Upper lobe of right lung (tissue), 1 donor: ENCODE measurements at regions not wholly inside any gene's neighbourhood (a gene's known extent, or its start where the extent isn't known, plus 50 kb on each side); places are given as distances from the start of the nearest gene placed in this dataset.

Experiments used
- ATAC-seq: fragments of 200-7000 bp; cut with Tn5 transposase; one replicate; pipeline ENCODE4 v1.9.1; 2020; ENCODE audit warnings: mild to moderate bottlenecking, moderate library complexity
- DNase-seq: peaks from one replicate; pipeline ENCODE4 v3.0.0-alpha.2; 2020
- H3K27ac ChIP-seq: fragments of 200-600 bp; one replicate; pipeline ENCODE4 v1.8.0; 2022
- H3K27me3 ChIP-seq: fragments of 200-600 bp; one replicate; pipeline ENCODE4 v1.8.0; 2022; ENCODE audit warnings: mild to moderate bottlenecking
- H3K36me3 ChIP-seq: fragments of 200-600 bp; one replicate; pipeline ENCODE4 v1.8.0; 2022
- H3K4me1 ChIP-seq: fragments of 200-600 bp; one replicate; pipeline ENCODE4 v1.8.0; 2022
- H3K4me3 ChIP-seq: fragments of 200-600 bp; one replicate; pipeline ENCODE4 v1.8.0; 2022; ENCODE audit warnings: mild to moderate bottlenecking
- H3K9me3 ChIP-seq: fragments of 200-600 bp; one replicate; pipeline ENCODE4 v1.8.0; 2022
- CTCF ChIP-seq: fragments of 200-600 bp; IDR thresholded peaks from one replicate; pipeline ENCODE4 v1.8.0; 2022; ENCODE audit warnings: antibody characterized with exemption
- intact Hi-C: fragments of 100-400 bp; cut with DNase I; formaldehyde crosslinking; loops from one replicate; pipeline ENCODE4 v1.11.0; 2022
- donor health status: DM: no; HTN: yes; CAD: no; lungs with severe emphysema.

- intact Hi-C loops, result no loop called here
- H3K4me1 ChIP-seq, result peaks cover 7% of the 10 kb centered on the region
- H3K27ac ChIP-seq, result no peak overlapping the region
- no peaks in the 10 kb centered on the region for H3K36me3 ChIP-seq
- no peaks in the 10 kb centered on the region for H3K27me3 ChIP-seq
- TF ChIP-seq CTCF, result no peak
- ATAC-seq (no peak), DNase-seq (no peak)
- no peaks in the 10 kb centered on the region for H3K9me3 ChIP-seq
- no peak overlapping the region for H3K4me3 ChIP-seq
Measured at GRCh38 chr10:33617381-33618080, 283.1 kb upstream of the NRP1 start.

- DNase-seq (no peak), ATAC-seq (no peak)
- Histone ChIP-seq H3K4me3 (no peak overlapping the region), H3K27ac (no peak overlapping the region), H3K4me1 (peaks cover 7% of the 10 kb centered on the region), H3K36me3 (no peaks in the 10 kb centered on the region), H3K27me3 (no peaks in the 10 kb centered on the region), H3K9me3 (no peaks in the 10 kb centered on the region)
- no peak for TF ChIP-seq CTCF
- intact Hi-C loops, result no loop called here
Measured at GRCh38 chr10:33616956-33617355, 282.5 kb upstream of the NRP1 start.

GRCh38 chr10:33612551-33612950 lies 278.1 kb upstream of the NRP1 start:
- H3K36me3 ChIP-seq, result no peaks in the 10 kb centered on the region
- DNase-seq, result no peak
- H3K9me3 ChIP-seq, result peaks cover 4% of the 10 kb centered on the region
- H3K4me3 ChIP-seq, result peak overlapping the region; percentile 4
- intact Hi-C loops, result no loop called here
- no peak for TF ChIP-seq CTCF
- ATAC-seq, result peak; percentile 79
- peak overlapping the region; percentile 48 for H3K27ac ChIP-seq
- no peaks in the 10 kb centered on the region for H3K27me3 ChIP-seq
- H3K4me1 ChIP-seq, result peaks cover 7% of the 10 kb centered on the region

GRCh38 chr10:33612116-33612515 lies 277.6 kb upstream of the NRP1 start:
- no peaks in the 10 kb centered on the region for H3K27me3 ChIP-seq
- TF ChIP-seq CTCF, result no peak
- H3K4me3 ChIP-seq, result peak overlapping the region; percentile 4
- ATAC-seq (no peak), DNase-seq (no peak)
- H3K36me3 ChIP-seq, result no peaks in the 10 kb centered on the region
- peaks cover 4% of the 10 kb centered on the region for H3K9me3 ChIP-seq
- peaks cover 7% of the 10 kb centered on the region for H3K4me1 ChIP-seq
- peak overlapping the region; percentile 48 for H3K27ac ChIP-seq
- intact Hi-C loops, result no loop called here

GRCh38 chr10:33611423-33611822 lies 277.0 kb upstream of the NRP1 start:
- TF ChIP-seq CTCF, result no peak
- Histone ChIP-seq H3K9me3 (peaks cover 4% of the 10 kb centered on the region), H3K27ac (peak overlapping the region; percentile 48), H3K4me1 (peaks cover 7% of the 10 kb centered on the region), H3K27me3 (no peaks in the 10 kb centered on the region), H3K4me3 (no peak overlapping the region), H3K36me3 (no peaks in the 10 kb centered on the region)
- intact Hi-C loops, result no loop called here
- ATAC-seq, result no peak
- DNase-seq, result no peak

- ATAC-seq (no peak), DNase-seq (no peak)
- Histone ChIP-seq H3K9me3 (peaks cover 4% of the 10 kb centered on the region), H3K4me3 (no peak overlapping the region), H3K27me3 (no peaks in the 10 kb centered on the region), H3K36me3 (no peaks in the 10 kb centered on the region), H3K4me1 (peaks cover 7% of the 10 kb centered on the region), H3K27ac (no peak overlapping the region)
- no peak for TF ChIP-seq CTCF
- intact Hi-C loops, result no loop called here
Measured at GRCh38 chr10:33609546-33609945, 275.1 kb upstream of the NRP1 start.
